GM10266 (cell line): ENCODE measurements at regions not wholly inside any gene's neighbourhood (a gene's known extent, or its start where the extent isn't known, plus 50 kb on each side); places are given as distances from the start of the nearest gene placed in this dataset.
A peak's percentile ranks its signal among the peaks of the same experiment; 100 is the strongest.

Experiments used
- DNase-seq: peaks from one replicate; pipeline ENCODE4 v3.0.0; 2012; ENCODE audit errors: extremely low spot score
- CTCF ChIP-seq: IDR thresholded peaks from 2 replicates; pipeline ENCODE4 v1.5.1; 2012; ENCODE audit warnings: mild to moderate bottlenecking, low read depth; ENCODE audit not compliant: control insufficient read depth, insufficient read depth; ENCODE audit errors: missing control alignments

DNA sequence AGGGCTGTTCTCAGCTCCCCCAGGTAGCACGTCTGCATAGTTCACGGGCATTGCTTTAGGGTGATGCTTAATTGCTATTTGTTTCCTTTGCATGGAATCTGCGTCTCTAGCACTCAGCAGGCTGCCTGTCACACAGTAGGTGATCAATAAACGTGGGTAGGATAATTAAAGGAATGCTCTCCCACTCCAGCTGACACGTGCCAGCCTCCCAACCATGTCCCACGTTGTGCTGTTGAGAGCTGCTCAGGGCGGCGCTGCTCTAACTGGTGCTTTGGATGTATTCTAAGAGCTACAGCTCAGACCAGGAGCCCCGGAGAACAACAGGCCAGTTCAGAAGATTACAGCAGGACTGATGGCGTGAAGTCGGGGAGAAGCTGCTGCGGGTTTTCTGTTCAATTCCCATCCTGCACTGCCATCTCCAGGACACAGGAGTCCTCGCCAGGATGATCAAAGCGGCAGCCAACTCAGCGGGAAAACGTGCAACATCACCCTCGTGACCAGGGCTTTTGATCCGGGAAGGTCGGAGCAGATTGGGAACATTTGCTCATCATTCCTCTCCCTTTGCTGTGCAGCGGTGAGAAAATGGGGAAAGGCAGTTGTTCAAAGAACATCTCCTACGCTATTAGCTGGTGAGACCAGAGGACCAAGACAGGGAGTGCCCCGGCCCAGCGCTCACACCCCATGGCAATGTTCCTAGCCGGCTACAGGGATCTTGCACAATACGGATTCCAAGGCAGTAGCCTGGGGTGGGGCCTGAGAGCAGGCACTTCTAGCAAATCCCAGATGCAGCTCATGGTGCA is 50.5 kb upstream of the FOXK1 start:
- peak; percentile 10 for TF ChIP-seq CTCF
- DNase-seq: no peak
